GM21528 (cell line): ENCODE measurements at regions not wholly inside any gene's neighbourhood (a gene's known extent, or its start where the extent isn't known, plus 50 kb on each side); places are given as distances from the start of the nearest gene placed in this dataset.
A peak's percentile ranks its signal among the peaks of the same experiment; 100 is the strongest.
"Not testable (repeated sequence)": the region's sequence is repeated elsewhere in the genome, so short reads cannot be mapped to it uniquely, and the experiment has no call there.

ENCODE experiments used
- ATAC-seq: cut with Tn5 transposase; IDR thresholded peaks from one replicate; pipeline ENCODE4 v1.9.1; 2021; ENCODE audit warnings: mild to moderate bottlenecking, moderate library complexity; ENCODE audit not compliant: unreplicated experiment, low FRiP score

DNA sequence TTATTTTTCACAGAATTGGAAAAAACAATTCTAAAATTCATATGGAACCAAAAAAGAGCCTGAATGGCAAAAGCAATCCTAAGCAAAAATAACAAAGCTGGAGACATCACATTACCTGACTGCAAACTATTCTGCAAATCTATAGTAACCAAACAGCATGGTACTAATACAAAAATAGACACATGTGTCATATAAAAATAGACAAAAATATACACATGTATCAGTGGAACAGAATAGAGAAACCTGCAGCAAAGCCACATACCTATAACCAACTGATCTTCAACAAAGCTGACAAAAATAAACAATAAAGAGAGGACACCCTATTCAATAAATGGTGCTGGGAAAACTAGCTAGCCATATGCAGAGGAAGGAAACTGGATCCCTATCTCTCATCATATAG lies 259.6 kb downstream of the IGSF11 start:
- no peak for ATAC-seq

- ATAC-seq = no peak
These were observed 256.4 kb downstream of the IGSF11 start for GRCh38 chr3:118778201-118778600.

GRCh38 chr3:118781232-118781631 lies 253.4 kb downstream of the IGSF11 start:
- ATAC-seq = no peak

- ATAC-seq = no peak
These were observed 252.8 kb downstream of the IGSF11 start for GRCh38 chr3:118781839-118782238.

DNA sequence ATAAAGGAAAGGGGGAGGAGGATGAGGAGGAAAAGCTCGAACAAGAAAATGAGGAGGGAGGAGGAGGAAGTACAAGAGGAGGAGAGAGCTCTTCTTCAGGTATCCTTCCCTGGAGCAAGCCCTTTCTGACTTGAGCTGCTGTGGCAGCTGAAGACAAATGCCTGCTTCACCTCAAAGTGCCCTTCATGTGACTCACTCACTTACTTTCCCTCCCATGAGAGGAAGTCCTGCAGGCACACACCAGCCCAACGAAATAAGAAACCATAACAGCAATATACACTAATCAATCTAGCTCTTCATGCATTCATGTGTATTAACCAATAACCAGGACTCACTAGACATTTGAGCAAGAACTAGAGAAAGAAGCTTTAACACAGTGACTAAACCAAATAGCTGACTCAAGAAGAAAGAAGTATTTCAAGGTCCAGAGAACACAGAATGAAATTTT lies 251.9 kb downstream of the IGSF11 start:
- ATAC-seq = peak; percentile 92

GRCh38 chr3:118785415-118785814 lies 249.2 kb downstream of the IGSF11 start:
- ATAC-seq = no peak

DNA sequence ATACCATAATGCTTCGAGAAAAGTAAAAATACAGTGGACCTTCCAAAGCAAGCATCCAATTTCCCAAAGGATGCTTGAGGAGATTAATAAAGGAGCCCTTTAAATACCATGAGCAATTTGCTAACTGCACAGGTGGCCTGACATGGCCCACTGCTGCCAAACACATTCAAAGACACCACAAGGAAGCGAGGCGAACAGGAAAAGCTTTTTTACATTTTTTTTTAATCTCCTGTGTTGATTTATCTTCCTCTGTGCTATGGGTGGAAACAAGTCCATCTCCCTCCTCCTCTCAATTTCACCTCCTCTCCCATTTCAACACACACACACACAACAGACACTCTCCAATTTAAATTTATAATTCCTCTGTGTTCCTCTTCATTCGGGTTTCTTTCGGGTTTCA lies 243.4 kb downstream of the IGSF11 start:
- no peak for ATAC-seq

GRCh38 chr3:118792191-118792590 lies 242.5 kb downstream of the IGSF11 start:
- no peak for ATAC-seq

- no peak for ATAC-seq
These were observed 241.5 kb downstream of the IGSF11 start for GRCh38 chr3:118793176-118793575.

- no peak for ATAC-seq
These were observed 235.3 kb downstream of the IGSF11 start for GRCh38 chr3:118799303-118799702.

DNA sequence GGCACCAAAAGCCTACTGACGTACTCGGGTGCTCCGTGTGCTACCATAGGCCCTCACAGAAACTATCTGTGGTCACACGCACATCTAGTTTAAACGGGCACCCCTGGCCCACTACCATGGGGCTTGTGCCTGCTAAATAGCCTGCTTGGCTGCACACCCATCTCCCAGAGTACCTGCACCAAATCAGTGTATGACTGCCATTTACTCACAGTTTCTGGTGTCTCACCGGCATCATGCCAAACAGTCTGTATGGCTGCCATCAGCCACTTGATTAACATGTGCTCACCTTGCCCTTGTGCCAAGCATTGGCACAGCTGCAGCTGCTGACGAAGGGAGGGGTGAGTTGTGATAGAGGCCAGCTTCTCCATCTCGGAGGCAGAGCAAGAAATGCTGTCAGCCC lies 232.7 kb downstream of the IGSF11 start:
- no peak for ATAC-seq

DNA sequence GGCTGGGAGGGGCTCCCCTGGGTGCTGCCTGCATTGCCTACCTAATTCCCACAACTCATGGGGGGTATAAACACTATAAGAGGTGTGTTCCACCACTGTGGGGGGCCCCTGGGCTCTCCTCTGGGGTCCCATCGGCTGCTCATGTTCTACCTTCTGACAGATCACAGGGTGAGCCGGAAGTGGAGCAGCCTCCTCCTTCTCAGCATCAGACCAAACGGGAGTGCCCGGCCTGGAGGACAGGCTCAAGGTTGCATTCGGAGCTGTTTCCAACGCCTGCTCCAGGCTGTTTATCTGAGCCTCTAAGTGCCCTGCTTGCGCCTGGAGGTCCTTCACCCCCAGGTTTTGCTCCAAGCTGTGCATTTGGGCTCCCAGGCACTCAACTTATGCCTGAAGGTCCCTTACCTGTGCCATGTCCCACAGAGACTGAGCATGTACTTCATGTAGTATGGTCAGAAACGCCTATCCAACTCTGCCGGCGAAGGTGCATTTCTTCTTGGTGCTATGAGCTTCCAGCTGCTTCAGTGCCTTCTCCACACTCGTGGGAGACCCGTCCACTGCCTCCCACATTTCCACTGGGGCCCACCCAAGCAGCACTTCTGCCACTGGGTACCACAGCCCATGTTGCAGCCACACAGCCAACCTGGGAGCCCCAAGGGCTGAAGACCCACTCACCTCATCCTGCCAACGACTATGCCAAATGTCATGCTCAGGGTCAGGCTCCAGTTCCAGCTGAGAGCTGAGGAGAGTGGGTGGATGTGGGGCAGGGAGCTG lies 232.1 kb downstream of the IGSF11 start:
- no peak for ATAC-seq

DNA sequence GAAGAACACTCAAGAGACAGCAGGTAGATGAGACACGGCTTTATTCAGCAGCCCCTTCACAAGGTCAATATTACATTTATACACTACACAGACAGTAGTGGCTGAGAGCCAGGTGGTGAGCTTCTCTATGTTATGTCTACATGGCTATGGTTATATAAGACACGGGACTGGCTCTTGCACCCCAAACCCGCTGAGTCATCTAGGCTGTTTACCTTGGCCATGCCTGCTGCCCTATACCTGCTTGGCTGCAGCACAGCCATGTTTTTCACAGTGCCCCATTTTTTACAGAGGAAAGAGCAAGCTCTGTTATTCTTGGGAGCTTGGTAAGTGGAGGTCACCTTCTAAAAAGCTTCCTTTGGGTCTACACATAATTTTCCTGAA lies 231.6 kb downstream of the IGSF11 start:
- no peak for ATAC-seq

GRCh38 chr3:118805007-118805406 lies 229.6 kb downstream of the IGSF11 start:
- ATAC-seq = no peak

GRCh38 chr3:118806423-118806822 lies 228.2 kb downstream of the IGSF11 start:
- no peak for ATAC-seq

GRCh38 chr3:118807349-118807748 lies 227.3 kb downstream of the IGSF11 start:
- ATAC-seq = not testable (repeated sequence)

DNA sequence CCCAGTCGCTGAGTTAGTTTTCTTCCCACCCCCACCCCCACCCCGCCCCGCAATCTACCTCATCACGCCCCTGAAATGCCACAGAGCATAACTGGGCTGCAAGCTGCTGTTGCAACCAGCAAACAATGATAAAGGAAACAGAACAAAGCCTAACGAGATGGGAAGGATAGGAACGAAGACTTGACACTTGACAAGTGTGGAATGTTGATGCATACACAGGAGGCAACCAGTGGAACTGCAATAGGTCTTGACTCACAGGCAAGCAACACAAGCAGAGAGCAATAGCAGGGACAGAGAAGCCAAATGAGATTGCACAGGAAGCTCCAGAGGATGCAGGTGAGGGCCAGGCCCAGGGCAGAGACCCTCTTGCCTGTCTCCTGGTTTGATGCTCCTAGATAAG lies 225.9 kb downstream of the IGSF11 start:
- no peak for ATAC-seq

DNA sequence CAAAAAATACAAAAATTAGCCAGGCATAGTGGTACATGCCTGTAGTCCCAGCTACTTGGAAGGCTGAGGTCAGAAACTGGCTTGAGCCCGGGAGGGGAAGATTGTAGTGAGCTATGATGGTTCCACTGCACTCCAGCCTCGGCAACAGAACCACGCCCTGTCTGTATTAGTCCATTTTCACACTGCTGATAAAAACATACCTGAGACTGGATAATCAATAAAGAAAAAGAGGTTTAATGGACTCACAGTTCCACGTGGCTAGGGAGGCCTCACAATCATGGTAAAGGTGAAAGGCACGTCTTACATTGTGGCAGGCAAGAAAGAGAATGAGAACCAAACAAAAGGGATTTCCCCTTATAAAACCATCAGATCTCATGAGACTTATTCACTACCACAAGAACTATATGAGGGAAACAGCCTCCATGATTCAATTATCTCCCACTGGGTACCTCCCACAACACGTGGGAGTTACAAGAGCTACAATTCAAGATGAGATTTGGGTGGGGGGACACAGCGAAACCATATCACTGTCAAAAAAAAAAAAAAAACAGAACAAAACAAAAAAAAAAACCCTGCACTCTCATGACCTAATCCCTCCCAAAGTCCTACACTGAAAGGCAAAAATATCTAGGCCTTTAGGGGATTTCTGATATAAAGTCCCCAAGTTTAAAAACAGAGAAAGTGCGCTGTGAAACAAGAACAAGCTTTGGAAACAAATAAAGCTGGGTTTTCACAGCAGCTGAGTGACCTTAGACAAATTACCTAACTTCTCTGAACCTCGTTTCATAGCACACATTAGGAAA lies 224.7 kb downstream of the IGSF11 start:
- peak; percentile 48 for ATAC-seq

DNA sequence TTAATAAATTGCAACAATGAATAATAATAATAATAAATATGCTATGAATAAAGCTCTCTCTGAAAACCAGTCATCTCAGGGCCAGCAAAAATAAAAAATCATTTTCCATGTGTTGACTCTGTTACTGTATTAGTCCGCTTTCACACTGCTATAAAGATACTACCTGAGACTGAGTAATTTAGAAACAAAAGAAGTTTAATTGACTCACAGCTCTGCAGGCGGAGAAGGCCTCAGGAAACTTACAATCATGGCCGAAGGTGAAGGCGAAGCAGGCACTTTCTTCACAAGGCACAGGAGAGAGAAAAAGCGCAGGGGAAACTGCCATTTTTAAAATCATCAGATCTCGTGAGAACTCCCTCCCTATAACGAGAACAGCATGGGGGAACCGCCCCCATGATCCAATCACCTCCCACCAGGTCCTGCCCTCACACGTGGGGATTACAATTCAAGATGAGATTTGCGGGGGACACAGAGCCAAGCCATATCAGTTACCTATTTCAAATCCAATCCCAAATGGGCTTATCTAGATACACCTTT lies 224.1 kb downstream of the IGSF11 start:
- ATAC-seq = peak; percentile 10

- no peak for ATAC-seq
These were observed 223.4 kb downstream of the IGSF11 start for GRCh38 chr3:118811236-118811732.

DNA sequence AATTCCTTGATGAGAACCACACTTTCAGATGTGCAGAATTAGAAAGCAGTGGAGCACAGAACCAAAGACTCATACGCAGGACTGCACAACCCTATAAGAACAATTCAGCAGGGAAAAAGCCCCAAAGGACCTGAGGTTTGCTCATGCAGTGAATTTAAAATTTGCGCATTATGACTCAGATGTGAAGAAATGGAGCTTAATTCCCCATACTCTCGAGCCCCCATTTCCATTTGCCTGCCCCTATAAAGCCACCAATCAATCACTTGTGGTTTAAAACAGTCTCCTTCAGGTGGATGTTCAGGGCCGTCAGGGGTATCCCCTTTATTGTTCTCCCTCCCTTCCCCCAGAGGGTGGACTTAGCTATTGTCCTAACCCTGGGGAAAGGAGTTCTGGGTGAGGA lies 221.2 kb downstream of the IGSF11 start:
- no peak for ATAC-seq
